ENCODE measurements at regions not wholly inside any gene's neighbourhood (a gene's known extent, or its start where the extent isn't known, plus 50 kb on each side); places are given as distances from the start of the nearest gene placed in this dataset.

DNA sequence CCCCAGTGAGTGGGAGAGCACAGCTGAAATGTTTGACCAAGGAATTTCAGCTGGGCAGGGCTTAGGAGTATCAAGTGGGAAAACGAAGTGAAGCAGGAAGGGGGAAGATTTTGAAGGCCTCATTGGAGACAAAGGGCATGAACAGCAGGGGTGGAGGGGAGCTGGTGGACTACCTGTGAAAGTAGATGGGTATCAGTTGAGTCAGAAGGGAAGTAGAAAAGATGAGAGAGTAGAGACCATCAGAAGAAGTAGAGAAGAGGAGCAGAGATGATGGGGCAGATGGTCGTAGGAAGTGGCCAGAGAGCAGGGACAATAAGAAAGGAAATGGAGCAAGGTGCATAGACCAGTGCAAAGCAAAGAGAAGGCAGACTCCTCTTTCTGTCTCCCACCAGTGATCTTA, 189.0 kb upstream of the RUNX1 start:
- TF ChIP-seq POLR2A (IDR thresholded peaks at IDR 0.05): no peak
- TF ChIP-seq, protein P1, sequence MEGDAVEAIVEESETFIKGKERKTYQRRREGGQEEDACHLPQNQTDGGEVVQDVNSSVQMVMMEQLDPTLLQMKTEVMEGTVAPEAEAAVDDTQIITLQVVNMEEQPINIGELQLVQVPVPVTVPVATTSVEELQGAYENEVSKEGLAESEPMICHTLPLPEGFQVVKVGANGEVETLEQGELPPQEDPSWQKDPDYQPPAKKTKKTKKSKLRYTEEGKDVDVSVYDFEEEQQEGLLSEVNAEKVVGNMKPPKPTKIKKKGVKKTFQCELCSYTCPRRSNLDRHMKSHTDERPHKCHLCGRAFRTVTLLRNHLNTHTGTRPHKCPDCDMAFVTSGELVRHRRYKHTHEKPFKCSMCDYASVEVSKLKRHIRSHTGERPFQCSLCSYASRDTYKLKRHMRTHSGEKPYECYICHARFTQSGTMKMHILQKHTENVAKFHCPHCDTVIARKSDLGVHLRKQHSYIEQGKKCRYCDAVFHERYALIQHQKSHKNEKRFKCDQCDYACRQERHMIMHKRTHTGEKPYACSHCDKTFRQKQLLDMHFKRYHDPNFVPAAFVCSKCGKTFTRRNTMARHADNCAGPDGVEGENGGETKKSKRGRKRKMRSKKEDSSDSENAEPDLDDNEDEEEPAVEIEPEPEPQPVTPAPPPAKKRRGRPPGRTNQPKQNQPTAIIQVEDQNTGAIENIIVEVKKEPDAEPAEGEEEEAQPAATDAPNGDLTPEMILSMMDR (IDR thresholded peaks at IDR 0.05): no peak
